Activated T-helper 17 cell treated with anti-CD3 and anti-CD28 coated beads, Interleukin-2, amount 50 U/mL, for 72 hours (primary cell): ENCODE measurements at regions not wholly inside any gene's neighbourhood (a gene's known extent, or its start where the extent isn't known, plus 50 kb on each side); places are given as distances from the start of the nearest gene placed in this dataset.

Experiments used
- ATAC-seq: fragments of 150-1000 bp; cut with Tn5 transposase; replicated peaks from 2 replicates; pipeline ENCODE4 v1.10.0; 2021; ENCODE audit warnings: mild to moderate bottlenecking, moderate library complexity
- H3K27ac Mint-ChIP-seq: one replicate; pipeline ENCODE4 v1.8.0; 2022; ENCODE audit warnings: mixed read lengths
- H3K27me3 Mint-ChIP-seq: one replicate; pipeline ENCODE4 v1.8.0; 2022; ENCODE audit warnings: mixed read lengths
- H3K36me3 Mint-ChIP-seq: one replicate; pipeline ENCODE4 v1.8.0; 2022; ENCODE audit warnings: low read depth, mild to moderate bottlenecking, mixed read lengths
- H3K4me1 Mint-ChIP-seq: one replicate; pipeline ENCODE4 v1.8.0; 2022; ENCODE audit warnings: mixed read lengths
- H3K4me3 Mint-ChIP-seq: one replicate; pipeline ENCODE4 v1.8.0; 2022; ENCODE audit warnings: mild to moderate bottlenecking, mixed read lengths
- H3K9me3 Mint-ChIP-seq: one replicate; pipeline ENCODE4 v1.8.0; 2022; ENCODE audit warnings: mixed read lengths

GRCh38 chr15:68526784-68527183, 52.0 kb upstream of the CORO2B start:
- Mint-ChIP-seq H3K27me3 (peaks cover 27% of the 10 kb centered on the region), H3K4me1 (no peaks in the 10 kb centered on the region)

GRCh38 chr15:68528626-68529290, 50.0 kb upstream of the CORO2B start:
- no peaks in the 10 kb centered on the region for H3K36me3 Mint-ChIP-seq
- no peaks in the 10 kb centered on the region for H3K4me1 Mint-ChIP-seq
- H3K9me3 Mint-ChIP-seq = peaks cover 15% of the 10 kb centered on the region
- H3K27me3 Mint-ChIP-seq = peaks cover 30% of the 10 kb centered on the region
- no peak for ATAC-seq
- no peak overlapping the region for H3K27ac Mint-ChIP-seq
- no peak overlapping the region for H3K4me3 Mint-ChIP-seq

More at GRCh38 chr15:68526784-68527183, 52.0 kb upstream of the CORO2B start:
- no peak for ATAC-seq
- H3K9me3 Mint-ChIP-seq = peaks cover 4% of the 10 kb centered on the region
- H3K4me3 Mint-ChIP-seq = no peak overlapping the region
- H3K27ac Mint-ChIP-seq = no peak overlapping the region
- no peaks in the 10 kb centered on the region for H3K36me3 Mint-ChIP-seq
